OCI-LY1 (cell line): ENCODE measurements at regions not wholly inside any gene's neighbourhood (a gene's known extent, or its start where the extent isn't known, plus 50 kb on each side); places are given as distances from the start of the nearest gene placed in this dataset.

ENCODE experiments used
- EZH2 ChIP-seq: fragments of 200-600 bp; sonication (generic), shearing (Covaris generic); IDR thresholded peaks from 2 replicates; pipeline ENCODE4 v1.8.0; 2017; ENCODE audit warnings: borderline replicate concordance, mixed run types, mild to moderate bottlenecking, antibody characterized with exemption, low read length, moderate library complexity, mixed read lengths
- TF ChIP-seq, protein P1 (sequence below): fragments of 200-600 bp; sonication (generic), shearing (Covaris generic); IDR thresholded peaks from 2 replicates; pipeline ENCODE4 v1.5.1; 2017; ENCODE audit warnings: mild to moderate bottlenecking, antibody characterized with exemption, low read length, moderate library complexity, mixed read lengths

DNA sequence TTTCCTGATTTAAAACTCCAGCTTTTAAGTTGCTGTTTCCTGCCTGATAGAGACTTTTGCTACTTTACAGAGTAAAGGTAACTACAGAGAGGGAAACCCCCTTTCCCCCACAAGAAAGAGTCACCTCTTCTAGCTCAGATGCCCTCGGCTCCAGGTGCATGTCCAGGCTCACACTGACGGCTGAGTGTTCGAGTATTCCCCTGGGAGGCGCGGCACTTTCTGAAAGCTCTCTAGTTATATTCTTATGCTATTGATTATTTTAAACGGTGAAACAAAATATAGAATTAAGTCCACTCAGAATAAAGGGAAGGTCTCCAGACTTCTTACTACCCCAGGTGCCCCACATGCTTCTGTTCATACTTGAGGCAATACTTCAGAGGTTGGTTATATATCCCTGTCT lies 160.3 kb upstream of the FMN2 start:
- TF ChIP-seq, protein P1, sequence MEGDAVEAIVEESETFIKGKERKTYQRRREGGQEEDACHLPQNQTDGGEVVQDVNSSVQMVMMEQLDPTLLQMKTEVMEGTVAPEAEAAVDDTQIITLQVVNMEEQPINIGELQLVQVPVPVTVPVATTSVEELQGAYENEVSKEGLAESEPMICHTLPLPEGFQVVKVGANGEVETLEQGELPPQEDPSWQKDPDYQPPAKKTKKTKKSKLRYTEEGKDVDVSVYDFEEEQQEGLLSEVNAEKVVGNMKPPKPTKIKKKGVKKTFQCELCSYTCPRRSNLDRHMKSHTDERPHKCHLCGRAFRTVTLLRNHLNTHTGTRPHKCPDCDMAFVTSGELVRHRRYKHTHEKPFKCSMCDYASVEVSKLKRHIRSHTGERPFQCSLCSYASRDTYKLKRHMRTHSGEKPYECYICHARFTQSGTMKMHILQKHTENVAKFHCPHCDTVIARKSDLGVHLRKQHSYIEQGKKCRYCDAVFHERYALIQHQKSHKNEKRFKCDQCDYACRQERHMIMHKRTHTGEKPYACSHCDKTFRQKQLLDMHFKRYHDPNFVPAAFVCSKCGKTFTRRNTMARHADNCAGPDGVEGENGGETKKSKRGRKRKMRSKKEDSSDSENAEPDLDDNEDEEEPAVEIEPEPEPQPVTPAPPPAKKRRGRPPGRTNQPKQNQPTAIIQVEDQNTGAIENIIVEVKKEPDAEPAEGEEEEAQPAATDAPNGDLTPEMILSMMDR, result no peak
- TF ChIP-seq EZH2, result no peak
